CD14-positive monocyte (primary cell): ENCODE measurements at regions not wholly inside any gene's neighbourhood (a gene's known extent, or its start where the extent isn't known, plus 50 kb on each side); places are given as distances from the start of the nearest gene placed in this dataset.

Experiments used
- DNase-seq, 3 donors: peaks; one replicate each; pipeline ENCODE4 v3.0.0-alpha.2; 2011 to 2022
- H2AFZ ChIP-seq: 2 replicates; pipeline ENCODE4 v1.6.0; 2012; ENCODE audit warnings: mild to moderate bottlenecking, low read depth, low read length, inconsistent platforms; ENCODE audit not compliant: insufficient read depth, poor library complexity, severe bottlenecking
- H3K27ac ChIP-seq, 2 donors: 1 replicate in 1 of 2; 2 replicates in 1 of 2; pipeline ENCODE4 v1.5.1; 2012 to 2013; ENCODE audit warnings: low read length in 2 of 2, control low read depth in 1 of 2, inconsistent platforms in 1 of 2, low read depth in 1 of 2, mild to moderate bottlenecking in 1 of 2
- H3K27me3 ChIP-seq, 2 donors: one replicate each; pipeline versions ENCODE4 v1.6.0 to v1.6.1; 2011 to 2013; ENCODE audit warnings: low read length in 2 of 2; ENCODE audit not compliant: control insufficient read depth in 2 of 2, insufficient read depth in 2 of 2
- H3K36me3 ChIP-seq, 2 donors: replicated peaks in 1 of 2; 1 replicate in 1 of 2; 2 replicates in 1 of 2; pipeline versions ENCODE4 v1.5.1 to v1.6.1; 2012 to 2013; ENCODE audit warnings: low read length in 2 of 2, control low read depth in 1 of 2, inconsistent platforms in 1 of 2, mild to moderate bottlenecking in 1 of 2; ENCODE audit not compliant: insufficient read depth in 2 of 2, control insufficient read depth in 1 of 2
- H3K4me1 ChIP-seq, 2 donors: 1 replicate in 1 of 2; 2 replicates in 1 of 2; pipeline versions ENCODE4 v1.5.1 to v1.6.1; 2012 to 2013; ENCODE audit warnings: low read length in 2 of 2, control low read depth in 1 of 2, inconsistent platforms in 1 of 2, mild to moderate bottlenecking in 1 of 2, moderate library complexity in 1 of 2; ENCODE audit not compliant: insufficient read depth in 2 of 2, control insufficient read depth in 1 of 2
- H3K4me2 ChIP-seq: replicated peaks from 2 replicates; pipeline ENCODE3; 2012; ENCODE audit warnings: low read length, moderate library complexity, mild to moderate bottlenecking; ENCODE audit not compliant: poor library complexity, severe bottlenecking; ENCODE audit errors: extremely low read depth
- H3K4me3 ChIP-seq, 3 experiments: fragments of 200-600 bp in 1 of 3; sonication (generic) in 1 of 3; replicated peaks in 1 of 3; 1 replicate in 2 of 3; 2 replicates in 1 of 3; pipeline ENCODE4 v1.5.1; 2011 to 2013; ENCODE audit warnings: low read length in 3 of 3, mild to moderate bottlenecking in 3 of 3, control low read depth in 2 of 3, low read depth in 2 of 3, inconsistent platforms in 1 of 3, moderate library complexity in 1 of 3
- H3K79me2 ChIP-seq: 2 replicates; pipeline ENCODE4 v1.6.0; 2012; ENCODE audit warnings: mild to moderate bottlenecking, control low read depth, inconsistent platforms, low read length, moderate library complexity; ENCODE audit not compliant: insufficient read depth
- H3K9ac ChIP-seq: 2 replicates; pipeline ENCODE4 v1.6.0; 2017; ENCODE audit warnings: low read length, mild to moderate bottlenecking; ENCODE audit not compliant: insufficient read depth, poor library complexity, severe bottlenecking
- H3K9me3 ChIP-seq, 2 donors: replicated peaks in 1 of 2; 1 replicate in 1 of 2; 2 replicates in 1 of 2; pipeline versions ENCODE4 v1.5.1 to v1.6.1; 2012 to 2013; ENCODE audit warnings: low read length in 2 of 2, control low read depth in 1 of 2; ENCODE audit not compliant: control insufficient read depth in 1 of 2, insufficient read depth in 1 of 2
- H4K20me1 ChIP-seq: 2 replicates; pipeline ENCODE4 v1.6.0; 2012; ENCODE audit warnings: mild to moderate bottlenecking, low read length, control low read depth, moderate library complexity; ENCODE audit not compliant: insufficient read depth
- H3K27ac Mint-ChIP-seq, 7 donors: one replicate each; pipeline ENCODE4 v1.8.0; 2020; ENCODE audit warnings: mild to moderate bottlenecking in 7 of 7, mixed read lengths in 7 of 7, moderate library complexity in 6 of 7, inconsistent platforms in 2 of 7
- H3K27me3 Mint-ChIP-seq, 3 donors: one replicate each; pipeline ENCODE4 v1.8.0; 2021 to 2022; ENCODE audit warnings: low read depth in 3 of 3, mild to moderate bottlenecking in 3 of 3, mixed read lengths in 3 of 3, moderate library complexity in 3 of 3, inconsistent platforms in 1 of 3
- H3K36me3 Mint-ChIP-seq, 2 donors: one replicate each; pipeline ENCODE4 v1.8.0; 2020; ENCODE audit warnings: mixed read lengths in 2 of 2, inconsistent platforms in 1 of 2, mild to moderate bottlenecking in 1 of 2
- H3K4me1 Mint-ChIP-seq: one replicate; pipeline ENCODE4 v1.8.0; 2020; ENCODE audit warnings: mild to moderate bottlenecking, mixed read lengths
- H3K4me3 Mint-ChIP-seq, 2 donors: one replicate each; pipeline ENCODE4 v1.8.0; 2020; ENCODE audit warnings: mild to moderate bottlenecking in 2 of 2, mixed read lengths in 2 of 2, moderate library complexity in 1 of 2
- H3K9me3 Mint-ChIP-seq, 7 donors: one replicate each; pipeline ENCODE4 v1.8.0; 2020 to 2022; ENCODE audit warnings: mixed read lengths in 7 of 7, mild to moderate bottlenecking in 6 of 7, moderate library complexity in 6 of 7, inconsistent platforms in 2 of 7
- WGBS: methylation state at CpG from one replicate; pipeline ENCODE4 v1.1.5; 2013; ENCODE audit warnings: missing lambda C conversion rate; ENCODE audit not compliant: insufficient coverage; 5-methylcytosine and 5-hydroxymethylcytosine counted together
- intact Hi-C, 2 donors: fragments of 100-400 bp; cut with micrococcal nuclease; formaldehyde crosslinking; loops; one replicate each; pipeline versions ENCODE4 v1.15.0 to v1.15.1; 2023
- TF ChIP-seq, protein P1 (sequence below): fragments of 200-600 bp; IDR thresholded peaks from one replicate; pipeline ENCODE4 v1.8.0; 2022; ENCODE audit warnings: antibody characterized with exemption, mild to moderate bottlenecking

DNA sequence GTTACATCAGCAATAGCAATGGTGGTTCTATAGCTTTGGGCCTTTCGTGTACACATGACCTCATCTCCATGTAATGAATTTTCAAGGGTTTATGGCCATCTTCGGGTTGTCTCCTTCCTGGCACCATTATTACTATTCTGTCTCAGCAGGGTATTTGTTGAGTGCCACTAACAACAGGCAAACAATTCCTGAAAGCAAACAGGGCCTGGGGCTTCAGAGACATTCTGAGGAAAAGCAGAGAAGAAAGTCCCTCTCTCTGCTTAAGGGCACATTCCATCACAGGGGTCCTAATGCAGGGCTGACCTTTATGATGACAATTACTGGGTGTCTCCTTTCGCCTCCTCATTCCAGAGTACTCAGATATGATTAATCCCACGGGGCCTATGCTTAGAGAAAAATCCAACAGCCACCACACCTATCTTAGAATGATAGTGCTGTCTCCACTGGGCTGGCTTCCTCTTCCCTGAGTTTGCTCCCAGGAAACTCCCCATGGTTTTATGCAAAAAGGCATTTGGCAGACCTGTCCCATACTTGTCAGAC is 540.2 kb upstream of the ZNF462 start:
- Mint-ChIP-seq H3K27me3 (peaks cover 0 to 1% (median 0%) of the 10 kb centered on the region in 3 donors), H3K27ac (no peak overlapping the region), H3K36me3 (no peaks in the 10 kb centered on the region), H3K9me3 (peaks cover 0 to 5% (median 0%) of the 10 kb centered on the region in 7 donors), H3K4me3 (no peak overlapping the region), H3K4me1 (no peaks in the 10 kb centered on the region)
- Histone ChIP-seq H2AFZ (no peak overlapping the region), H3K9me3 (no peaks in the 10 kb centered on the region), H3K9ac (no peak overlapping the region), H3K27me3 (no peaks in the 10 kb centered on the region), H3K27ac (no peak overlapping the region), H3K36me3 (no peaks in the 10 kb centered on the region), H3K4me1 (no peaks in the 10 kb centered on the region), H3K4me2 (no peak overlapping the region), H4K20me1 (no peaks in the 10 kb centered on the region), H3K79me2 (no peaks in the 10 kb centered on the region), H3K4me3 (no peak overlapping the region)
- 90% methylated on average over 3 of the region's 4 CpGs for WGBS
- DNase-seq: no peak
- TF ChIP-seq, protein P1, sequence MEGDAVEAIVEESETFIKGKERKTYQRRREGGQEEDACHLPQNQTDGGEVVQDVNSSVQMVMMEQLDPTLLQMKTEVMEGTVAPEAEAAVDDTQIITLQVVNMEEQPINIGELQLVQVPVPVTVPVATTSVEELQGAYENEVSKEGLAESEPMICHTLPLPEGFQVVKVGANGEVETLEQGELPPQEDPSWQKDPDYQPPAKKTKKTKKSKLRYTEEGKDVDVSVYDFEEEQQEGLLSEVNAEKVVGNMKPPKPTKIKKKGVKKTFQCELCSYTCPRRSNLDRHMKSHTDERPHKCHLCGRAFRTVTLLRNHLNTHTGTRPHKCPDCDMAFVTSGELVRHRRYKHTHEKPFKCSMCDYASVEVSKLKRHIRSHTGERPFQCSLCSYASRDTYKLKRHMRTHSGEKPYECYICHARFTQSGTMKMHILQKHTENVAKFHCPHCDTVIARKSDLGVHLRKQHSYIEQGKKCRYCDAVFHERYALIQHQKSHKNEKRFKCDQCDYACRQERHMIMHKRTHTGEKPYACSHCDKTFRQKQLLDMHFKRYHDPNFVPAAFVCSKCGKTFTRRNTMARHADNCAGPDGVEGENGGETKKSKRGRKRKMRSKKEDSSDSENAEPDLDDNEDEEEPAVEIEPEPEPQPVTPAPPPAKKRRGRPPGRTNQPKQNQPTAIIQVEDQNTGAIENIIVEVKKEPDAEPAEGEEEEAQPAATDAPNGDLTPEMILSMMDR: no peak
- intact Hi-C loops: no loop called here

GRCh38 chr9:106324053-106324585 is 538.8 kb upstream of the ZNF462 start:
- H3K27me3 ChIP-seq: no peaks in the 10 kb centered on the region
- H3K4me3 ChIP-seq: no peak overlapping the region
- H3K36me3 Mint-ChIP-seq: no peaks in the 10 kb centered on the region
- TF ChIP-seq, protein P1: no peak
- H3K9me3 Mint-ChIP-seq: peaks cover 0 to 5% (median 0%) of the 10 kb centered on the region in 7 donors
- H3K36me3 ChIP-seq: no peaks in the 10 kb centered on the region
- H3K9ac ChIP-seq: no peak overlapping the region
- no peaks in the 10 kb centered on the region for H3K79me2 ChIP-seq
- H4K20me1 ChIP-seq: no peaks in the 10 kb centered on the region
- H3K4me2 ChIP-seq: no peak overlapping the region
- H3K27ac Mint-ChIP-seq: no peak overlapping the region
- no peak overlapping the region for H2AFZ ChIP-seq
- H3K4me1 ChIP-seq: no peaks in the 10 kb centered on the region
- no peak overlapping the region for H3K27ac ChIP-seq
- no peaks in the 10 kb centered on the region for H3K9me3 ChIP-seq
- DNase-seq: no peak
- no peak overlapping the region for H3K4me3 Mint-ChIP-seq
- H3K27me3 Mint-ChIP-seq: peaks cover 0 to 1% (median 0%) of the 10 kb centered on the region in 3 donors
- intact Hi-C loops: no loop called here
- 89% methylated on average over 8 of the region's 10 CpGs for WGBS
- no peaks in the 10 kb centered on the region for H3K4me1 Mint-ChIP-seq
